ENCODE measurements at regions not wholly inside any gene's neighbourhood (a gene's known extent, or its start where the extent isn't known, plus 50 kb on each side); places are given as distances from the start of the nearest gene placed in this dataset.

- H3K4me3 ChIP-seq (ENCODE audit: low read depth, low read length): no peak overlapping the region
- no peak for DNase-seq (ENCODE audit: low read depth)
- no peak for TF ChIP-seq CTCF (IDR thresholded peaks at IDR 0.05; ENCODE audit: insufficient read depth, low read depth, low read length)
These were observed 298.9 kb upstream of the TCF4 start for GRCh38 chr18:55886886-55887285.

GRCh38 chr18:55884498-55884897 is 296.5 kb upstream of the TCF4 start:
- DNase-seq (ENCODE audit: low read depth): no peak
- no peak overlapping the region for H3K4me3 ChIP-seq (ENCODE audit: low read depth, low read length)
- no peak for TF ChIP-seq CTCF (IDR thresholded peaks at IDR 0.05; ENCODE audit: insufficient read depth, low read depth, low read length)

- TF ChIP-seq CTCF (IDR thresholded peaks at IDR 0.05; ENCODE audit: insufficient read depth, low read depth, low read length): no peak
- no peak for DNase-seq (ENCODE audit: low read depth)
- no peak overlapping the region for H3K4me3 ChIP-seq (ENCODE audit: low read depth, low read length)
These were observed 292.6 kb upstream of the TCF4 start for GRCh38 chr18:55880617-55881016.

- no peak overlapping the region for H3K4me3 ChIP-seq (ENCODE audit: low read depth, low read length)
- no peak for DNase-seq (ENCODE audit: low read depth)
- TF ChIP-seq CTCF (IDR thresholded peaks at IDR 0.05; ENCODE audit: insufficient read depth, low read depth, low read length): no peak
These were observed 291.3 kb upstream of the TCF4 start for GRCh38 chr18:55879331-55879730.

- no peak overlapping the region for H3K4me3 ChIP-seq (ENCODE audit: low read depth, low read length)
- no peak for DNase-seq (ENCODE audit: low read depth)
- TF ChIP-seq CTCF (IDR thresholded peaks at IDR 0.05; ENCODE audit: insufficient read depth, low read depth, low read length): no peak
These were observed 290.2 kb upstream of the TCF4 start for GRCh38 chr18:55878224-55878623.

GRCh38 chr18:55877321-55877720 is 289.3 kb upstream of the TCF4 start:
- TF ChIP-seq CTCF (IDR thresholded peaks at IDR 0.05; ENCODE audit: insufficient read depth, low read depth, low read length): no peak
- H3K4me3 ChIP-seq (ENCODE audit: low read depth, low read length): no peak overlapping the region
- DNase-seq (ENCODE audit: low read depth): no peak

GRCh38 chr18:55876254-55876653 is 288.3 kb upstream of the TCF4 start:
- no peak for TF ChIP-seq CTCF (IDR thresholded peaks at IDR 0.05; ENCODE audit: insufficient read depth, low read depth, low read length)
- DNase-seq (ENCODE audit: low read depth): no peak
- no peak overlapping the region for H3K4me3 ChIP-seq (ENCODE audit: low read depth, low read length)
